HG03108 (cell line): ENCODE measurements at regions not wholly inside any gene's neighbourhood (a gene's known extent, or its start where the extent isn't known, plus 50 kb on each side); places are given as distances from the start of the nearest gene placed in this dataset.

Experiments used
- ATAC-seq: cut with Tn5 transposase; IDR thresholded peaks from one replicate; pipeline ENCODE4 v1.9.1; 2021; ENCODE audit warnings: moderate library complexity; ENCODE audit not compliant: unreplicated experiment

GRCh38 chr6:132003516-132004178 lies 52.5 kb upstream of the CCN2 start:
- no peak for ATAC-seq
